CD14-positive monocyte (primary cell): ENCODE measurements at regions not wholly inside any gene's neighbourhood (a gene's known extent, or its start where the extent isn't known, plus 50 kb on each side); places are given as distances from the start of the nearest gene placed in this dataset.
A peak's percentile ranks its signal among the peaks of the same experiment; 100 is the strongest.
"Not testable (repeated sequence)": the region's sequence is repeated elsewhere in the genome, so short reads cannot be mapped to it uniquely, and the experiment has no call there.

Experiments used
- DNase-seq, 3 donors: peaks; one replicate each; pipeline ENCODE4 v3.0.0-alpha.2; 2011 to 2022
- H2AFZ ChIP-seq: 2 replicates; pipeline ENCODE4 v1.6.0; 2012; ENCODE audit warnings: mild to moderate bottlenecking, low read depth, low read length, inconsistent platforms; ENCODE audit not compliant: insufficient read depth, poor library complexity, severe bottlenecking
- H3K27ac ChIP-seq, 2 donors: 1 replicate in 1 of 2; 2 replicates in 1 of 2; pipeline ENCODE4 v1.5.1; 2012 to 2013; ENCODE audit warnings: low read length in 2 of 2, control low read depth in 1 of 2, inconsistent platforms in 1 of 2, low read depth in 1 of 2, mild to moderate bottlenecking in 1 of 2
- H3K27me3 ChIP-seq, 2 donors: one replicate each; pipeline versions ENCODE4 v1.6.0 to v1.6.1; 2011 to 2013; ENCODE audit warnings: low read length in 2 of 2; ENCODE audit not compliant: control insufficient read depth in 2 of 2, insufficient read depth in 2 of 2
- H3K36me3 ChIP-seq, 2 donors: replicated peaks in 1 of 2; 1 replicate in 1 of 2; 2 replicates in 1 of 2; pipeline versions ENCODE4 v1.5.1 to v1.6.1; 2012 to 2013; ENCODE audit warnings: low read length in 2 of 2, control low read depth in 1 of 2, inconsistent platforms in 1 of 2, mild to moderate bottlenecking in 1 of 2; ENCODE audit not compliant: insufficient read depth in 2 of 2, control insufficient read depth in 1 of 2
- H3K4me1 ChIP-seq, 2 donors: 1 replicate in 1 of 2; 2 replicates in 1 of 2; pipeline versions ENCODE4 v1.5.1 to v1.6.1; 2012 to 2013; ENCODE audit warnings: low read length in 2 of 2, control low read depth in 1 of 2, inconsistent platforms in 1 of 2, mild to moderate bottlenecking in 1 of 2, moderate library complexity in 1 of 2; ENCODE audit not compliant: insufficient read depth in 2 of 2, control insufficient read depth in 1 of 2
- H3K4me2 ChIP-seq: replicated peaks from 2 replicates; pipeline ENCODE3; 2012; ENCODE audit warnings: low read length, moderate library complexity, mild to moderate bottlenecking; ENCODE audit not compliant: poor library complexity, severe bottlenecking; ENCODE audit errors: extremely low read depth
- H3K4me3 ChIP-seq, 3 experiments: fragments of 200-600 bp in 1 of 3; sonication (generic) in 1 of 3; replicated peaks in 1 of 3; 1 replicate in 2 of 3; 2 replicates in 1 of 3; pipeline ENCODE4 v1.5.1; 2011 to 2013; ENCODE audit warnings: low read length in 3 of 3, mild to moderate bottlenecking in 3 of 3, control low read depth in 2 of 3, low read depth in 2 of 3, inconsistent platforms in 1 of 3, moderate library complexity in 1 of 3
- H3K79me2 ChIP-seq: 2 replicates; pipeline ENCODE4 v1.6.0; 2012; ENCODE audit warnings: mild to moderate bottlenecking, control low read depth, inconsistent platforms, low read length, moderate library complexity; ENCODE audit not compliant: insufficient read depth
- H3K9ac ChIP-seq: 2 replicates; pipeline ENCODE4 v1.6.0; 2017; ENCODE audit warnings: low read length, mild to moderate bottlenecking; ENCODE audit not compliant: insufficient read depth, poor library complexity, severe bottlenecking
- H3K9me3 ChIP-seq, 2 donors: replicated peaks in 1 of 2; 1 replicate in 1 of 2; 2 replicates in 1 of 2; pipeline versions ENCODE4 v1.5.1 to v1.6.1; 2012 to 2013; ENCODE audit warnings: low read length in 2 of 2, control low read depth in 1 of 2; ENCODE audit not compliant: control insufficient read depth in 1 of 2, insufficient read depth in 1 of 2
- H4K20me1 ChIP-seq: 2 replicates; pipeline ENCODE4 v1.6.0; 2012; ENCODE audit warnings: mild to moderate bottlenecking, low read length, control low read depth, moderate library complexity; ENCODE audit not compliant: insufficient read depth
- H3K27ac Mint-ChIP-seq, 7 donors: one replicate each; pipeline ENCODE4 v1.8.0; 2020; ENCODE audit warnings: mild to moderate bottlenecking in 7 of 7, mixed read lengths in 7 of 7, moderate library complexity in 6 of 7, inconsistent platforms in 2 of 7
- H3K27me3 Mint-ChIP-seq, 3 donors: one replicate each; pipeline ENCODE4 v1.8.0; 2021 to 2022; ENCODE audit warnings: low read depth in 3 of 3, mild to moderate bottlenecking in 3 of 3, mixed read lengths in 3 of 3, moderate library complexity in 3 of 3, inconsistent platforms in 1 of 3
- H3K36me3 Mint-ChIP-seq, 2 donors: one replicate each; pipeline ENCODE4 v1.8.0; 2020; ENCODE audit warnings: mixed read lengths in 2 of 2, inconsistent platforms in 1 of 2, mild to moderate bottlenecking in 1 of 2
- H3K4me1 Mint-ChIP-seq: one replicate; pipeline ENCODE4 v1.8.0; 2020; ENCODE audit warnings: mild to moderate bottlenecking, mixed read lengths
- H3K4me3 Mint-ChIP-seq, 2 donors: one replicate each; pipeline ENCODE4 v1.8.0; 2020; ENCODE audit warnings: mild to moderate bottlenecking in 2 of 2, mixed read lengths in 2 of 2, moderate library complexity in 1 of 2
- H3K9me3 Mint-ChIP-seq, 7 donors: one replicate each; pipeline ENCODE4 v1.8.0; 2020 to 2022; ENCODE audit warnings: mixed read lengths in 7 of 7, mild to moderate bottlenecking in 6 of 7, moderate library complexity in 6 of 7, inconsistent platforms in 2 of 7
- WGBS: methylation state at CpG from one replicate; pipeline ENCODE4 v1.1.5; 2013; ENCODE audit warnings: missing lambda C conversion rate; ENCODE audit not compliant: insufficient coverage; 5-methylcytosine and 5-hydroxymethylcytosine counted together
- intact Hi-C, 2 donors: fragments of 100-400 bp; cut with micrococcal nuclease; formaldehyde crosslinking; loops; one replicate each; pipeline versions ENCODE4 v1.15.0 to v1.15.1; 2023
- TF ChIP-seq, protein P1 (sequence below): fragments of 200-600 bp; IDR thresholded peaks from one replicate; pipeline ENCODE4 v1.8.0; 2022; ENCODE audit warnings: antibody characterized with exemption, mild to moderate bottlenecking

- peaks cover 0 to 24% (median 7%) of the 10 kb centered on the region in 7 donors for H3K9me3 Mint-ChIP-seq
- H3K9ac ChIP-seq, result no peak overlapping the region
- no peaks in the 10 kb centered on the region for H4K20me1 ChIP-seq
- no peaks in the 10 kb centered on the region for H3K36me3 ChIP-seq
- H3K4me3 ChIP-seq, result no peak overlapping the region
- H3K36me3 Mint-ChIP-seq, result no peaks in the 10 kb centered on the region
- H3K79me2 ChIP-seq, result no peaks in the 10 kb centered on the region
- H3K27ac Mint-ChIP-seq, result no peak overlapping the region
- no peak overlapping the region for H3K27ac ChIP-seq
- no peaks in the 10 kb centered on the region for H3K4me1 ChIP-seq
- TF ChIP-seq, protein P1, sequence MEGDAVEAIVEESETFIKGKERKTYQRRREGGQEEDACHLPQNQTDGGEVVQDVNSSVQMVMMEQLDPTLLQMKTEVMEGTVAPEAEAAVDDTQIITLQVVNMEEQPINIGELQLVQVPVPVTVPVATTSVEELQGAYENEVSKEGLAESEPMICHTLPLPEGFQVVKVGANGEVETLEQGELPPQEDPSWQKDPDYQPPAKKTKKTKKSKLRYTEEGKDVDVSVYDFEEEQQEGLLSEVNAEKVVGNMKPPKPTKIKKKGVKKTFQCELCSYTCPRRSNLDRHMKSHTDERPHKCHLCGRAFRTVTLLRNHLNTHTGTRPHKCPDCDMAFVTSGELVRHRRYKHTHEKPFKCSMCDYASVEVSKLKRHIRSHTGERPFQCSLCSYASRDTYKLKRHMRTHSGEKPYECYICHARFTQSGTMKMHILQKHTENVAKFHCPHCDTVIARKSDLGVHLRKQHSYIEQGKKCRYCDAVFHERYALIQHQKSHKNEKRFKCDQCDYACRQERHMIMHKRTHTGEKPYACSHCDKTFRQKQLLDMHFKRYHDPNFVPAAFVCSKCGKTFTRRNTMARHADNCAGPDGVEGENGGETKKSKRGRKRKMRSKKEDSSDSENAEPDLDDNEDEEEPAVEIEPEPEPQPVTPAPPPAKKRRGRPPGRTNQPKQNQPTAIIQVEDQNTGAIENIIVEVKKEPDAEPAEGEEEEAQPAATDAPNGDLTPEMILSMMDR, result no peak
- no peaks in the 10 kb centered on the region for H3K27me3 Mint-ChIP-seq
- no peaks in the 10 kb centered on the region for H3K4me1 Mint-ChIP-seq
- H3K4me2 ChIP-seq, result no peak overlapping the region
- H2AFZ ChIP-seq, result no peak overlapping the region
- intact Hi-C loops, result no loop called here
- no peak overlapping the region for H3K4me3 Mint-ChIP-seq
- no peaks in the 10 kb centered on the region for H3K27me3 ChIP-seq
- peaks cover 0 to 9% of the 10 kb centered on the region in 2 donors for H3K9me3 ChIP-seq
- DNase-seq, result no peak
Measured at GRCh38 chr18:30852980-30853379, 189.6 kb downstream of the DSC3 start.

DNA sequence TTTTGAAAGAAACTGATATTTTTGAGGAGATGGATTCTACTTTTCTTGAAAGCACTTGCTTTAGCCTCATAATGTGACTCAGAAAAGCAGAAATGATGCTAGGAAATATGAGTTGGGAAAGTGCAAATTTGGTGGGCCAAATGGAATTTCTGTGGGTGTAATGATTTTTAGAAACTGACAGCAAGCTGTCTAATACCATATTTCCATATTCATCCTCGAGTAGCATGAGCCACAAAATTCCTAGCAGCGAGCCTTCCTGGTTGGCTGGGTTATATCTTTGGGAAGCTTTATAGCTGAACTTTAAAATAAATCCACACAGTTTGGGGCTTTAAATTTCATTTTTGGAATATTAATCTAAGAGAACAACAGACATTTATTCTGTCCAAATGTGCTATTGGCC lies 190.0 kb downstream of the DSC3 start:
- Mint-ChIP-seq H3K36me3 (no peaks in the 10 kb centered on the region), H3K4me3 (no peak overlapping the region), H3K4me1 (no peaks in the 10 kb centered on the region), H3K27me3 (no peaks in the 10 kb centered on the region), H3K27ac (no peak overlapping the region), H3K9me3 (peaks cover 0 to 25% (median 7%) of the 10 kb centered on the region in 7 donors)
- WGBS, result no CpG with 5 or more reads among the region's 2 CpGs
- intact Hi-C loops, result no loop called here
- Histone ChIP-seq H3K79me2 (no peaks in the 10 kb centered on the region), H3K27ac (no peak overlapping the region), H3K9ac (no peak overlapping the region), H3K4me3 (no peak overlapping the region), H2AFZ (no peak overlapping the region), H4K20me1 (no peaks in the 10 kb centered on the region), H3K4me2 (no peak overlapping the region), H3K36me3 (no peaks in the 10 kb centered on the region), H3K27me3 (no peaks in the 10 kb centered on the region), H3K4me1 (no peaks in the 10 kb centered on the region), H3K9me3 (peaks cover 0 to 9% of the 10 kb centered on the region in 2 donors)
- TF ChIP-seq, protein P1, result no peak
- no peak for DNase-seq

DNA sequence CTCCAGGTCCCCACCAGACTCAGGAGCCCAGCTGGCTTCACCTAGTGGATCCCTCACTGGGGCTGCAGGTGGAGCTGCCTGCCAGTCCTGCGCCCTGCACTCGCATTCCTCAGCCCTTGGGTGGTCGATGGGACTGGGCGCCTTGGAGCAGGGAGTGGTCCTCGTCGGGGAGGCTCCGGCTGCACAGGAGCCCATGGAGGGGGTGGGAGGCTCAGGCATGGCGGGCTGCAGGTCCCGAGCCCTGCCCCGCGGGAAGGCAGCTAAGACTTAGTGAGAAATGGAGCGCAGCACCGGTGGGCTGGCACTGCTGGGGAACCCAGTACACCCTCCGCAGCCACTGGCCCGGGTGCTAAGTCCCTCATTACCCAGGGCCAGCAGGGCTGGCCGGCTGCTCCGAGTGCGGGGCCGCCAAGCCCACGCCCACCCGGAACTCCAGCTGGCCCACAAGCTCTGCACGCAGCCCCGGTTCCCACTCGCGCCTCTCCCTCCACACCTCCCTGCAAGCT lies 203.4 kb downstream of the DSC3 start:
- H3K27me3 Mint-ChIP-seq, H4K20me1 ChIP-seq, H2AFZ ChIP-seq, H3K4me1 Mint-ChIP-seq, H3K4me3 ChIP-seq, H3K9me3 ChIP-seq, H3K9ac ChIP-seq, H3K4me2 ChIP-seq, H3K36me3 ChIP-seq, H3K27me3 ChIP-seq, intact Hi-C loops, DNase-seq, H3K4me1 ChIP-seq, H3K27ac ChIP-seq, H3K79me2 ChIP-seq, H3K36me3 Mint-ChIP-seq, H3K4me3 Mint-ChIP-seq, H3K9me3 Mint-ChIP-seq: not testable (repeated sequence)
- H3K27ac Mint-ChIP-seq, result peak overlapping the region in 1 of 7 donors; percentile 43
- WGBS, result 98% methylated on average over 24 of the region's 25 CpGs
